Chondrocyte (in vitro differentiated cells): ENCODE measurements at regions not wholly inside any gene's neighbourhood (a gene's known extent, or its start where the extent isn't known, plus 50 kb on each side); places are given as distances from the start of the nearest gene placed in this dataset.
"Not testable (repeated sequence)": the region's sequence is repeated elsewhere in the genome, so short reads cannot be mapped to it uniquely, and the experiment has no call there.

Source experiments
- DNase-seq: peaks from one replicate; pipeline ENCODE4 v3.0.0; 2021; ENCODE audit warnings: mixed read lengths, low spot score
- H3K27ac Mint-ChIP-seq: one replicate; pipeline ENCODE4 v1.8.0; 2021; ENCODE audit warnings: mild to moderate bottlenecking, moderate library complexity, mixed read lengths; ENCODE audit not compliant: unreplicated experiment
- H3K27me3 Mint-ChIP-seq: 2 replicates; pipeline ENCODE4 v1.8.0; 2021; ENCODE audit warnings: low read depth, mixed read lengths
- H3K36me3 Mint-ChIP-seq: 2 replicates; pipeline ENCODE4 v1.8.0; 2021; ENCODE audit warnings: low read depth, mixed read lengths
- H3K4me1 Mint-ChIP-seq: 2 replicates; pipeline ENCODE4 v1.8.0; 2021; ENCODE audit warnings: low read depth, mild to moderate bottlenecking, mixed read lengths
- H3K4me3 Mint-ChIP-seq: one replicate; pipeline ENCODE4 v1.8.0; 2021; ENCODE audit warnings: mild to moderate bottlenecking, moderate library complexity, mixed read lengths; ENCODE audit not compliant: unreplicated experiment
- H3K9me3 Mint-ChIP-seq: 2 replicates; pipeline ENCODE4 v1.8.0; 2021; ENCODE audit warnings: low read depth, mixed read lengths
- CTCF ChIP-seq: fragments of 200-600 bp; sonication (generic); IDR thresholded peaks from 2 replicates; pipeline ENCODE4 v1.5.0; 2021; ENCODE audit warnings: antibody characterized with exemption, mild to moderate bottlenecking, moderate library complexity

GRCh38 chr2:117336496-117336895, 478.0 kb upstream of the DDX18 start:
- Mint-ChIP-seq H3K27me3 (no peaks in the 10 kb centered on the region), H3K27ac (no peak overlapping the region), H3K9me3 (no peaks in the 10 kb centered on the region), H3K36me3 (no peaks in the 10 kb centered on the region), H3K4me3 (no peak overlapping the region), H3K4me1 (no peaks in the 10 kb centered on the region)
- no peak for DNase-seq
- TF ChIP-seq CTCF: no peak

- not testable (repeated sequence) for H3K27me3 Mint-ChIP-seq, DNase-seq, H3K36me3 Mint-ChIP-seq, H3K27ac Mint-ChIP-seq, H3K4me1 Mint-ChIP-seq, H3K4me3 Mint-ChIP-seq, H3K9me3 Mint-ChIP-seq
These were observed 476.5 kb upstream of the DDX18 start for GRCh38 chr2:117337981-117338380.

- TF ChIP-seq CTCF: no peak
- Mint-ChIP-seq H3K9me3 (no peaks in the 10 kb centered on the region), H3K4me3 (no peak overlapping the region), H3K4me1 (no peaks in the 10 kb centered on the region), H3K27me3 (no peaks in the 10 kb centered on the region), H3K36me3 (no peaks in the 10 kb centered on the region), H3K27ac (no peak overlapping the region)
- no peak for DNase-seq
These were observed 474.5 kb upstream of the DDX18 start for GRCh38 chr2:117339980-117340379.

- Mint-ChIP-seq H3K36me3 (no peaks in the 10 kb centered on the region), H3K9me3 (peaks cover 2% of the 10 kb centered on the region), H3K4me1 (no peaks in the 10 kb centered on the region), H3K27ac (no peak overlapping the region), H3K4me3 (no peak overlapping the region), H3K27me3 (no peaks in the 10 kb centered on the region)
- TF ChIP-seq CTCF: no peak
- DNase-seq: no peak
These were observed 472.8 kb upstream of the DDX18 start for GRCh38 chr2:117341690-117342089.

- no peaks in the 10 kb centered on the region for H3K27me3 Mint-ChIP-seq
- no peaks in the 10 kb centered on the region for H3K4me1 Mint-ChIP-seq
- H3K9me3 Mint-ChIP-seq: peaks cover 2% of the 10 kb centered on the region
- no peak for DNase-seq
- TF ChIP-seq CTCF: no peak
- H3K36me3 Mint-ChIP-seq: no peaks in the 10 kb centered on the region
- H3K27ac Mint-ChIP-seq: no peak overlapping the region
- no peak overlapping the region for H3K4me3 Mint-ChIP-seq
These were observed 472.1 kb upstream of the DDX18 start for GRCh38 chr2:117342415-117342814.

GRCh38 chr2:117349687-117350086, 464.8 kb upstream of the DDX18 start:
- H3K4me1 Mint-ChIP-seq: no peaks in the 10 kb centered on the region
- H3K9me3 Mint-ChIP-seq: peaks cover 12% of the 10 kb centered on the region
- H3K4me3 Mint-ChIP-seq: no peak overlapping the region
- no peak for TF ChIP-seq CTCF
- H3K27ac Mint-ChIP-seq: no peak overlapping the region
- H3K36me3 Mint-ChIP-seq: no peaks in the 10 kb centered on the region
- DNase-seq: no peak
- H3K27me3 Mint-ChIP-seq: no peaks in the 10 kb centered on the region
